HS-5 (cell line): ENCODE measurements at regions not wholly inside any gene's neighbourhood (a gene's known extent, or its start where the extent isn't known, plus 50 kb on each side); places are given as distances from the start of the nearest gene placed in this dataset.
A peak's percentile ranks its signal among the peaks of the same experiment; 100 is the strongest.
"Not testable (repeated sequence)": the region's sequence is repeated elsewhere in the genome, so short reads cannot be mapped to it uniquely, and the experiment has no call there.

ENCODE experiments used
- DNase-seq: peaks from one replicate; pipeline ENCODE4 v3.0.0-alpha.2; 2012; ENCODE audit warnings: low read depth

- DNase-seq: not testable (repeated sequence)
Measured at GRCh38 chr4:55696424-55696823, 60.3 kb upstream of the NMU start.

DNA sequence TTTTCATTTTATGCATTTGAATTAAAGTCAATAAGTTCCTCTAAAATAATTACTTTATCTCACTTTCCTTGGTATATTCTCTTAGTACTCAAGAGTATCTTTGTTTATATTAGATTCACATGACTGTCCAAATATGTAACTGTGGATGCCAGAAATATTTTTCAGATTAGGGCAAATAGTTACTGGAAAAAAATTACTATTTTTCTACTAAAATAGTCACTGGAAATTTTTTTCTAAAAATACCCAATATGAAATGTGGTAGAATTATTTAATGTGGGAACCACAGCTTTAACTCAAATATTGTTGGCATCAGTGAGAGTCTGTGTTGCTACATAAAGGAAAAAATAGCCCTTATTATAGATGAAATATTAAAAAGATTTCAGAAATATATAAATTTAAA lies 70.4 kb upstream of the NMU start:
- DNase-seq: no peak

- no peak for DNase-seq
Measured at GRCh38 chr4:55707507-55707906, 71.4 kb upstream of the NMU start.

DNA sequence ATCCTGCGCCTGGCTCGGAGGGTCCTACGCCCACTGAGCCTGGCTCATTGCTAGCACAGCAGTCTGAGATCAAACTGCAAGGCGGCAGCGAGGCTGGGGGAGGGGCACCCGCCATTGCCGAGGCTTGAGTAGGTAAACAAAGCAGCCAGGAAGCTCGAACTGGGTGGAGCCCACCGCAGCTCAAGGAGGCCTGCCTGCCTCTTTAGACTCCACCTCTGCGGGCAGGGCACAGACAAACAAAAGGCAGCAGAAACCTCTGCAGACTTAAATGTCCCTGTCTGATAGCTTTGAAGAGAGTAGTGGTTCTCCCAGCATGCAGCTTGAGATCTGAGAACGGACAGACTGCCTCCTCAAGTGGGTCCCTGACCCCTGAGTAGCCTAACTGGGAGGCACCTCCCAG lies 71.9 kb upstream of the NMU start:
- DNase-seq: not testable (repeated sequence)

- not testable (repeated sequence) for DNase-seq
Measured at GRCh38 chr4:55712835-55713234, 76.7 kb upstream of the NMU start.

- no peak for DNase-seq
Measured at GRCh38 chr4:55721651-55722050, 85.6 kb upstream of the NMU start.

DNA sequence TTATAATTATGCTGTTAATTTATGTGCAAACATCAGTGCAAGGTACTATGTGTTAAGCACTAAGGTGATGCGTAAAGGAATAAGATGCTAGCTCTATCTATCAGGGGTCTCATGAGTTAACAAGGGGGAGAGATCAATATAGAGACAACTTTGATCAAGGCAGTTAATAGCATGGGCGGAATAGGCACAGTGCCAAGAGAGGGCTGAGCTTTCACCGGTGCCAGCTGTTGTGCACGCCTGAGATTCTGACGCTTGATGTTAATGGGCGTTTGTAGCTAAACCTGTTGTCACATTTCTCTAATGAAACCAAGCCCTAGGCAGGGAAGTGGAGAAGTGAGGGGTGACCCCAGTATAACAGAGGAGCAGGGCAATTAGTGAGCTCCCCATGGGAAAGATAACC lies 86.0 kb upstream of the NMU start:
- no peak for DNase-seq

DNA sequence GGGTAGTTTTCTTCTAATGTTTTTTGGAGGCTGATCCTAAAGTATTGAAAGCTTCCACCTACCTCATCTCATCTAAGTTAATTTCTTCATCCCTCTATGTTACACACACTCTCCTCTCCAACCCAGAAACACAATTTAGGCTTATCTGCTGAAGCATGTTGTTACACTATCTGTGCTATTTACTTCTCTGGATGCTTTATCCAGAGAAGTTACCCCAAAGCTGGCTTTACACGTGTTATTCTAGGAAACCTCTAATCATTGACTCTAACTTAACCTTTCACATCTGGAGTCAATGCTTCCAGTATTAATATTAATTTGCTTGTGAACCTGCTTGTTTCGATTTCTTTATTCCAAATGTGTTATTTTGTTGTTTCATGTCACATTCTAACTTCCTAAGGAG lies 87.3 kb upstream of the NMU start:
- DNase-seq: no peak

DNA sequence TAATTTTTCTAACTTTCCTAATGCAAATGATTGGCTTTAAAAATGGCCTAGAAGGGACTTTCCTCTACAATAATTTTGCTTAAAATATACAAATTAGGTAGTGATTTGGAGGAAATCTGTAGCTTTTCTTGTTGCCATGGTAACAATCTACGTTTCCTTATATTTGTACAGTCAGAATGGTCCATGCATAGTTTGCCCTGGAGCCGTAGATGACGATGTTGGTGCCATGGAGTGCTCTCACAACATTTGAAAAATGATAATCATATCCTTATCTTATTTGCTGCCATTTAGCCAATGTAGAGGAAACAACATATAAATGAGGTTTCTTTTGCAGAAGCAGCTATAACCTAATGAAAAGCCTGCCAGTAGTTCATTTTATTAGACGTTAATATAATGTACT lies 89.0 kb upstream of the NMU start:
- no peak for DNase-seq

- DNase-seq: no peak
Measured at GRCh38 chr4:55727746-55728145, 91.6 kb upstream of the NMU start.

GRCh38 chr4:55729351-55730279 lies 90.0 kb upstream of the EXOC1L start:
- DNase-seq: no peak

DNA sequence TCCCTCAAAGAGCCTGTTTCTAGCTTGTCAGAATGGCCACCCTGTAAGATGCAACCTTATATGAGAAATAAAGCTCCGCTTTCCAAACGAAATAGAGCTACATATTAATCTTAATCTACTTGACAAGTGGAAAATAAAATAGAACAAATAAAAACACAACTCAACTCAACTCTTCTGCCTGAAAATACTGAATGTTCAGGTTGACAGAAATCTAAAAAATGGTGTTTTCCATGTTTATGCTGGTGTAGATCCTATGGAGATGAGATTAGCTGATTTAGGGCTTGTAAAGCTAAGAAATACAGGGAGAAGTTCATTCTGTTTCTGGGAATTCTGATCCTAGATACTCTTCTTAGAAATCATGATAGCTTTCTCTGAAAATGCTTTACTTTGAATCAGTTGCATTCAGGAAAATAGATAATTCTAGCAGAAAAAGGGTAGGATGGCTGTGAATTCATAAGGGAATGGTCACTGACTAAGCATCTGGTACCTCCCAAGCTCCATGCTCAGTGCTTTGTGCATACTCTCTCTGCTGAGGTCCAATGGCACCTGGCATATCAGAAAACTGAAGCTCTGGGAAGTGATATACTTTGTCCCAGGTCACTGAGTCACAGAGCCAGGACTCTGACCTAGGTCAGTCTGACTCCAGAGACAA lies 89.2 kb upstream of the EXOC1L start:
- no peak for DNase-seq

DNA sequence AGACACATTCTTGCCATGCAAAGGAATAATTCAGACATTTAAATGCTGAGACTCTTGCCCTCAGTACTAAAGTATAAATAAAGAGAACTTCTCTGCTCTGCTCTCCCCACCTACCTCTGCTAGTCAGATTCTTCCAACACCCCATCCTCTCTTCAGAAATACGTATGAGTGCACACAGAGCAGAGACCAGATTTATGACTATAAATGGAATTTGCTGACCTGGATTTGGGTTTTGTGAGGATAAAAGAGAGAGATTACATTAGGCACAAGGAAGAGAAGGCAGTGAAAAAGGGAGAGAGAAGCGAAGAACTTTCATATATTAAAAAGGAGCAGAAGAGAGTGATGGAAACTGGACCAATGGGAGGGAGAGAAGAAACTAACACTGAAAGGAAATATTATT lies 87.6 kb upstream of the EXOC1L start:
- DNase-seq: no peak

DNA sequence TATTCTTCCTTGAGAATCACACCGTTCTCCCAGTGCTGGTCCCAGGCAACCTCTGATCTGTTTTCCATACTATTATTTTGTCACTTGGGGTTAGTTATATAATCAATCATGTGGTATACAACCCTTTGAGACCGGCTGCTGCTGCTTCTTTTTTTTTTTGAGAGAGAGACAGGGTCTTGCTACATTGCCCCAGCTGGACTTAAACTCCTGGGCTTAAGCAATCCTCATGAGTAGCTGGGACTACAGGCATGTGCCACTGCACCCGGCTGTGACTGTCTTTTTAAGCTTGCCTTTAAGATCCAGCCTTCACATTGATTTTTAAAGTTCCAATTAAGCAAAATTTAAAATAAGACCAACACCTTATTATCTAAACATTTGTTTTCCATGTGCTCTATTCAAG lies 86.7 kb upstream of the EXOC1L start:
- DNase-seq: no peak

GRCh38 chr4:55733932-55734331 lies 85.7 kb upstream of the EXOC1L start:
- peak; percentile 33 for DNase-seq

DNA sequence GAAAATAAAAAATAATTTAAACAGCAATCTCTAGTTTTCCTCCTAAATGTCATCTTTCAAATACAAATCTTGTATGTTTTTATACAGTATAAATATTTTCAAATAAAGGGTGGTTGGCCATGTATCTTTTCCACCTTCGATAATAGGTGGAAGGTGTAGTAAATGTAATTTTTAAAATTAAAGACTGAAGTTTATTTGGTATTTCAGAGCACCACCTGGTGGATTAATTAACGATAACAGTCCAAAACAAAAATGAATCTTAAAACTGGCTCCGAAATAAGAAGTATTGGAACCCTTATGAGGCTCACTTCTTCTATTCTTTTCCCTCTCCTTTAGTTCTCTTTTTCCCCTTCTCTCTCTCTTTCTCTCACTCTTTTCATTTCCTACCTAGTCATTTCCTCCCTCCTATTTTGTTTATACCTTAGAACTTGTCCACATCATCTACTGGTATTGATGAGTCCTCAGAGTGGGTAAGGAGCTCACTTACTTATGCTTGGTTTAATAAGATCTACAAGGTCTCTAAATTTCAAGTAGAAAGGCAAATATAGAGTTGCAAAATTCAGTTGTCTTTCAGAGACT lies 82.9 kb upstream of the EXOC1L start:
- no peak for DNase-seq

DNA sequence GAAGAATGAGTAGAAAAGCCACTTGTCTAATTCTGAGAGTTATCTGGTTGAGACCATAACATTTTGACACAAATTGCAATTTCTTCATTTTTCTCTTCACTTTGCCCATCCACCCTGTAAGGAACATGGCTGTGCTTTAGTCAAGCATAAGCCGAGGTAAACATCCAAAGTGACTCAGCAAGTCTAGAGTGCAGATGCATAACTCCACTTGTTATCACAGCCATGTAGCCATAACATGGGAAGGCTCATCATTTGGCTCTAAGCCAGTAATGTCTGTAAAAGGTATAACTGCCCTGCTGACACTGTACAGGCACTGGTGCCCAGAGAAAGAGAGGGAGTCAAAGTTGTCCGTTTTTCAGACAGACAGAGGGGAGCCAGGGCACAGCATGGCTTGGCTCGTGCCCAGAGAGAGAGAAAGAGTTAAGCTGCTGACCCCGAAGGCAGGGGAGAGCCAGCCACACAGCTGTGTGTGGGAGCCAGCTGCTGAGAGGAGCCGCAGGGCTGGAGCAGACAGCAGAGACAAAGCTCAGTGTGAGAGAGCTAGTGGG lies 76.9 kb upstream of the EXOC1L start:
- no peak for DNase-seq

- no peak for DNase-seq
Measured at GRCh38 chr4:55744369-55744768, 75.2 kb upstream of the EXOC1L start.

DNA sequence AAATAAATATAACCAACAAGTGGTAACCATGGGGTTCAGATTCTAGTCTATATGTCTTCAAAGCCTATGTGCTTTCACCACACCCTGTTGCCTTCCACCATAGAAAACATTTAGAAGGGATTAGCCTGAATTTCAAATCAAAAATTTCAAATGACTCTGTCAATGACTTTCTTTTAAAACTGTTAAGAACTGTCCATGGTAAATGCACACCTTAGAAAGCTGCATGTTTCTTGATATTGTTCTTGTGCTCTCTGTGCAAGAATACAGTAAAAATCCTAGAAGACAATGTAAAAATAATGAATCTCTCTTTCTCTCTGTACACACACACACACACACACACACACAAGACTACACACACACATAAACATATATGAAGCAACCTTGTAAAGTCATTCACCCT lies 74.6 kb upstream of the EXOC1L start:
- DNase-seq: no peak

- no peak for DNase-seq
Measured at GRCh38 chr4:55747793-55748192, 71.8 kb upstream of the EXOC1L start.

- no peak for DNase-seq
Measured at GRCh38 chr4:55749666-55750065, 69.9 kb upstream of the EXOC1L start.

DNA sequence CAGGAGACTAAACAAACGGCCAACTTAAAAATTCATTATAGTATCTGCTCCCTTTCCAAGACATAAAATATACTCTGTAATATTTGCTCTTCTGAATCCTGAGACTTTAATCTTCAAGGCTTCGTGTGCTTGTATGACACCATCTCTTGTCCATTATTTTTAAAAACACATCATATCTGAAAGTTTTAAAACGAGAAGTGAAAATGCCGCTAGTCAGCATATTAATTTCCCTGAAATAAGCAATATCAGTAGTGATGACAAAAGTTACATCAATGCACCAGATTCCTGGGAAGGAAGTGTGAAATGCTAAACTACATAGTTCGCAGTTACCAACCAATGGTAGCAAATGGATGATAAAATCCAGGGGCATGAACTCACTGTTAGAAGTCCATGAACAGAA lies 66.8 kb upstream of the EXOC1L start:
- DNase-seq: no peak

DNA sequence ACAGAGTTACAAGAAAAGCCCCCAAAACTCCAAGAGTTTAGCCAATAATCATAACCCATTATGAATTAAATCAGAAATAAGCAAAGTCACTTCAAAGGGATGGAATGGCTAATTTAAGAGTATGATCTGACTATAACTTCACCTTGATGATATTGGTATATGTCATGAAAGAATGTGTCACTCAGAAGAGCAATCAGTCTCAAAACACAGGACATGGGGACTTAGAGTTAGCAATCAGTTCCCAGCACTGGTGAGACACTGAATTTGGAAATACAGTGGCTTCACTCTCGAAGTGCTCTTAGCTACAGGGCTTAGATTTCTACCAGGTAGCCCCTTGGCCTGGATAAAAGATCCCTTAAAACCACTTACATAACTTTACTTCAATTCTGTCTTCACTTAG lies 65.7 kb upstream of the EXOC1L start:
- DNase-seq: no peak
